HPDE6-E6E7 (cell line): ENCODE measurements at regions not wholly inside any gene's neighbourhood (a gene's known extent, or its start where the extent isn't known, plus 50 kb on each side); places are given as distances from the start of the nearest gene placed in this dataset.
"Not testable (repeated sequence)": the region's sequence is repeated elsewhere in the genome, so short reads cannot be mapped to it uniquely, and the experiment has no call there.

Source experiments
- DNase-seq: peaks from one replicate; pipeline ENCODE4 v3.0.0; 2011; ENCODE audit warnings: missing footprints; ENCODE audit errors: extremely low spot score

- no peak for DNase-seq
Measured at GRCh38 chr7:55303220-55303619, 61.9 kb upstream of the LANCL2 start.

- DNase-seq, result no peak
Measured at GRCh38 chr7:55304018-55304762, 60.9 kb upstream of the LANCL2 start.

GRCh38 chr7:55305135-55305534, 60.0 kb upstream of the LANCL2 start:
- no peak for DNase-seq

- DNase-seq, result no peak
Measured at GRCh38 chr7:55306331-55306730, 58.8 kb upstream of the LANCL2 start.

GRCh38 chr7:55307123-55307916, 57.8 kb upstream of the LANCL2 start:
- DNase-seq, result no peak

GRCh38 chr7:55308186-55308929, 56.8 kb upstream of the LANCL2 start:
- no peak for DNase-seq

GRCh38 chr7:55309040-55309991, 55.8 kb upstream of the LANCL2 start:
- no peak for DNase-seq

- no peak for DNase-seq
Measured at GRCh38 chr7:55310287-55311025, 54.7 kb upstream of the LANCL2 start.

- not testable (repeated sequence) for DNase-seq
Measured at GRCh38 chr7:55311892-55312291, 53.2 kb upstream of the LANCL2 start.

GRCh38 chr7:55313671-55314070, 51.5 kb upstream of the LANCL2 start:
- DNase-seq, result not testable (repeated sequence)

- no peak for DNase-seq
Measured at GRCh38 chr7:55314967-55315366, 50.2 kb upstream of the LANCL2 start.
